ENCODE measurements at regions not wholly inside any gene's neighbourhood (a gene's known extent, or its start where the extent isn't known, plus 50 kb on each side); places are given as distances from the start of the nearest gene placed in this dataset.
"Not testable (repeated sequence)": the region's sequence is repeated elsewhere in the genome, so short reads cannot be mapped to it uniquely, and the experiment has no call there.

- no peak for DNase-seq
Measured at GRCh38 chr2:16745466-16745865, 79.8 kb upstream of the CYRIA start.

- DNase-seq, result no peak
Measured at GRCh38 chr2:16744521-16744920, 78.9 kb upstream of the CYRIA start.

- no peak for DNase-seq
Measured at GRCh38 chr2:16742026-16742425, 76.4 kb upstream of the CYRIA start.

- DNase-seq, result no peak
Measured at GRCh38 chr2:16741498-16741897, 75.9 kb upstream of the CYRIA start.

GRCh38 chr2:16739778-16740581 is 74.3 kb upstream of the CYRIA start:
- DNase-seq, result no peak

- DNase-seq, result no peak
Measured at GRCh38 chr2:16738361-16739225, 73.0 kb upstream of the CYRIA start.

- DNase-seq, result no peak
Measured at GRCh38 chr2:16737812-16738211, 72.2 kb upstream of the CYRIA start.

- DNase-seq, result no peak
Measured at GRCh38 chr2:16736633-16737032, 71.0 kb upstream of the CYRIA start.

GRCh38 chr2:16729335-16729734 is 63.7 kb upstream of the CYRIA start:
- no peak for DNase-seq

GRCh38 chr2:16728351-16729136 is 62.9 kb upstream of the CYRIA start:
- DNase-seq, result no peak

- not testable (repeated sequence) for DNase-seq
Measured at GRCh38 chr2:16727849-16728248, 62.2 kb upstream of the CYRIA start.

- DNase-seq, result no peak
Measured at GRCh38 chr2:16727256-16727655, 61.6 kb upstream of the CYRIA start.

GRCh38 chr2:16726577-16726976 is 60.9 kb upstream of the CYRIA start:
- DNase-seq, result no peak

- DNase-seq, result no peak
Measured at GRCh38 chr2:16726147-16726546, 60.5 kb upstream of the CYRIA start.

GRCh38 chr2:16725549-16725948 is 59.9 kb upstream of the CYRIA start:
- DNase-seq, result no peak

- no peak for DNase-seq
Measured at GRCh38 chr2:16722677-16723076, 57.0 kb upstream of the CYRIA start.

- no peak for DNase-seq
Measured at GRCh38 chr2:16722126-16722525, 56.5 kb upstream of the CYRIA start.

- DNase-seq, result not testable (repeated sequence)
Measured at GRCh38 chr2:16721529-16721928, 55.9 kb upstream of the CYRIA start.

GRCh38 chr2:16720737-16721136 is 55.1 kb upstream of the CYRIA start:
- not testable (repeated sequence) for DNase-seq

- no peak for DNase-seq
Measured at GRCh38 chr2:16719485-16719808, 53.8 kb upstream of the CYRIA start.

GRCh38 chr2:16718576-16719484 is 53.2 kb upstream of the CYRIA start:
- DNase-seq, result no peak

- peak in 1 of 2 donors; percentile 31 for DNase-seq
Measured at GRCh38 chr2:16717477-16717876, 51.8 kb upstream of the CYRIA start.

All from CD4-positive, alpha-beta T cell treated with Interferon alpha-2 for 1 hour (primary cell).